ENCODE measurements at regions not wholly inside any gene's neighbourhood (a gene's known extent, or its start where the extent isn't known, plus 50 kb on each side); places are given as distances from the start of the nearest gene placed in this dataset.
"Not testable (repeated sequence)": the region's sequence is repeated elsewhere in the genome, so short reads cannot be mapped to it uniquely, and the experiment has no call there.

DNA sequence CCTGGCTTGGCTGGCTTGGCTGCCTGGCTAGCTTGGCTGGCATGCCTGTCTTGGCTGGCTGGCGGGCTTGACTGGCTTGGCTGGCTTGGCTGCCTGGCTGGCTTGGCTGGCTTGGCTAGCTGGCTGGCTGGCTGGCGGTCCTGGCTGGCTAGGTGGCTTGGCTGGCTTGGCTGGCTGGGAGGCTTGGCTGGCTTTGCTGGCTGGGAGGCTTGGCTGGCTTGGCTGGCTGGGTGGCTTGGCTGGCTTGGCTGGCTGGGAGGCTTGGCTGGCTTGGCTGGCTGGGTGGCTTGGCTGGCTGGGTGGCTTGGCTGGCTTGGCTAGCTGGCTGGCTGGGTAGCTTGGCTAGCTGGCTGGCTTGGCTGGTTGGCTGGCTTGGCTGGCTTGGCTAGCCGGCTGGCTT, 2824.5 kb downstream of the RPIA start:
- H3K4me3 ChIP-seq (ENCODE audit: low read length); DNase-seq (ENCODE audit: low read depth): not testable (repeated sequence)

DNA sequence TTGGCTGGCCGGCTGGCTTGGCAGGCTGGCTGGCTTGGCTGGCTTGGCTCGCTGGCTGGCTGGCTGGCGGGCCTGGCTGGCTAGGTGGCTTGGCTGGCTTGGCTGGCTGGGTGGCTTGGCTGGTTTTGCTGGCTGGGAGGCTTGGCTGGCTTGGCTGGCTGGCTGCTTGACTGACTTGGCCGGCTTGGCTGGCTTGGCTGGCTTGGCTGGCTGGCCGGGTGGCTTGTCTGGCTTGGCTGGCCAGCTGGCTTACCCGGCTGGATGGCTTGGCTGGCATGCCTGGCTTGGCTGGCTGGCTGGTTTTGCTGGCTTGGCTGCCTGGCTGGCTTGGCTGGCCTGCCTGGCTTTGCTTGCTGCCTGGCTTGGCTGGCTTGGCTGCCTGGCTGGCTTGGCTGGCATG, 2825.2 kb downstream of the RPIA start:
- DNase-seq (ENCODE audit: low read depth); H3K4me3 ChIP-seq (ENCODE audit: low read length): not testable (repeated sequence)

- DNase-seq (ENCODE audit: low read depth) = not testable (repeated sequence)
Measured at GRCh38 chr2:91517846-91518245, 2826.4 kb downstream of the RPIA start.

GRCh38 chr2:91518361-91518981, 2827.0 kb downstream of the RPIA start:
- H3K4me3 ChIP-seq (ENCODE audit: low read length); DNase-seq (ENCODE audit: low read depth): not testable (repeated sequence)

More at GRCh38 chr2:91517846-91518245, 2826.4 kb downstream of the RPIA start:
- H3K4me3 ChIP-seq (ENCODE audit: low read length) = not testable (repeated sequence)

GRCh38 chr2:91519359-91519758, 2827.9 kb downstream of the RPIA start:
- DNase-seq (ENCODE audit: low read depth); H3K4me3 ChIP-seq (ENCODE audit: low read length): not testable (repeated sequence)

- H3K4me3 ChIP-seq (ENCODE audit: low read length); DNase-seq (ENCODE audit: low read depth): not testable (repeated sequence)
Measured at GRCh38 chr2:91519914-91520313, 2828.4 kb downstream of the RPIA start.

GRCh38 chr2:91520523-91520922, 2829.1 kb downstream of the RPIA start:
- DNase-seq (ENCODE audit: low read depth); H3K4me3 ChIP-seq (ENCODE audit: low read length): not testable (repeated sequence)

DNA sequence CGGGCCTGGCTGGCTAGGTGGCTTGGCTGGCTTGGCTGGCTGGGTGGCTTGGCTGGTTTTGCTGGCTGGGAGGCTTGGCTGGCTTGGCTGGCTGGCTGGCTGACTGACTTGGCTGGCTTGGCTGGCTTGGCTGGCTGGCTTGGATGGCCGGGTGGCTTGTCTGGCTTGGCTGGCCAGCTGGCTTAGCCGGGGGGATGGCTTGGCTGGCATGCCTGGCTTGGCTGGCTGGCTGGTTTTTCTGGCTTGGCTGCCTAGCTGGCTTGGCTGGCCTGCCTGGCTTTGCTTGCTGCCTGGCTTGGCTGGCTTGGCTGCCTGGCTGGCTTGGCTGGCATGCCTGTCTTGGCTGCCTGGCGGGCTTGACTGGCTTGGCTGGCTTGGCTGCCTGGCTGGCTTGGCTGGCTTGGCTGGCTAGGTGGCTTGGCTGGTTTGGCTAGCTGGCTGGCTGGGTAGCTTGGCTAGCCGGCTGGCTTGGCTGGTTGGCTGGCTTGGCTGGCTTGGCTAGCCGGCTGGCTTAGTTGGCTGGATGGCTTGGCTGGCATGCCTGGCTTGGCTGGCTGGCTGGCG, 2829.6 kb downstream of the RPIA start:
- DNase-seq (ENCODE audit: low read depth) = not testable (repeated sequence)

DNA sequence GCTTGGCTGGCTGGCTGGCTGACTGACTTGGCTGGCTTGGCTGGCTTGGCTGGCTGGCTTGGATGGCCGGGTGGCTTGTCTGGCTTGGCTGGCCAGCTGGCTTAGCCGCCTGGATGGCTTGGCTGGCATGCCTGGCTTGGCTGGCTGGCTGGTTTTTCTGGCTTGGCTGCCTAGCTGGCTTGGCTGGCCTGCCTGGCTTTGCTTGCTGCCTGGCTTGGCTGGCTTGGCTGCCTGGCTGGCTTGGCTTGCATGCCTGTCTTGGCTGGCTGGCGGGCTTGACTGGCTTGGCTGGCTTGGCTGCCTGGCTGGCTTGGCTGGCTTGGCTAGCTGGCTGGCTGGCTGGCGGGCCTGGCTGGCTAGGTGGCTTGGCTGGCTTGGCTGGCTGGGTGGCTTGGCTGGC, 2830.5 kb downstream of the RPIA start:
- not testable (repeated sequence) for H3K4me3 ChIP-seq (ENCODE audit: low read length); DNase-seq (ENCODE audit: low read depth)

More for the DNA sequence above, 2829.6 kb downstream of the RPIA start:
- H3K4me3 ChIP-seq (ENCODE audit: low read length) = not testable (repeated sequence)

DNA sequence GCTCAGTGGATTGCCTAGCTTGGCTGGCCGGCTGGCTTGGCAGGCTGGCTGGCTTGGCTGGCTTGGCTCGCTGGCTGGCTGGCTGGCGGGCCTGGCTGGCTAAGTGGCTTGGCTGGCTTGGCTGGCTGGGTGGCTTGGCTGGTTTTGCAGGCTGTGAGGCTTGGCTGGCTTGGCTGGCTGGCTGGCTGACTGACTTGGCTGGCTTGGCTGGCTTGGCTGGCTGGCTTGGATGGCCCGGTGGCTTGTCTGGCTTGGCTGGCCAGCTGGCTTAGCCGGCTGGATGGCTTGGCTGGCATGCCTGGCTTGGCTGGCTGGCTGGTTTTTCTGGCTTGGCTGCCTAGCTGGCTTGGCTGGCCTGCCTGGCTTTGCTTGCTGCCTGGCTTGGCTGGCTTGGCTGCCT, 2831.4 kb downstream of the RPIA start:
- H3K4me3 ChIP-seq (ENCODE audit: low read length); DNase-seq (ENCODE audit: low read depth): not testable (repeated sequence)

GRCh38 chr2:91523751-91524150, 2832.3 kb downstream of the RPIA start:
- not testable (repeated sequence) for H3K4me3 ChIP-seq (ENCODE audit: low read length)

GRCh38 chr2:91525587-91525986, 2834.1 kb downstream of the RPIA start:
- H3K4me3 ChIP-seq (ENCODE audit: low read length); DNase-seq (ENCODE audit: low read depth): not testable (repeated sequence)

More at GRCh38 chr2:91523751-91524150, 2832.3 kb downstream of the RPIA start:
- not testable (repeated sequence) for DNase-seq (ENCODE audit: low read depth)

- DNase-seq (ENCODE audit: low read depth); H3K4me3 ChIP-seq (ENCODE audit: low read length): not testable (repeated sequence)
Measured at GRCh38 chr2:91526083-91526482, 2834.6 kb downstream of the RPIA start.

GRCh38 chr2:91527056-91527455, 2835.6 kb downstream of the RPIA start:
- H3K4me3 ChIP-seq (ENCODE audit: low read length); DNase-seq (ENCODE audit: low read depth): not testable (repeated sequence)

- not testable (repeated sequence) for H3K4me3 ChIP-seq (ENCODE audit: low read length); DNase-seq (ENCODE audit: low read depth)
Measured at GRCh38 chr2:91527491-91528031, 2836.1 kb downstream of the RPIA start.

DNA sequence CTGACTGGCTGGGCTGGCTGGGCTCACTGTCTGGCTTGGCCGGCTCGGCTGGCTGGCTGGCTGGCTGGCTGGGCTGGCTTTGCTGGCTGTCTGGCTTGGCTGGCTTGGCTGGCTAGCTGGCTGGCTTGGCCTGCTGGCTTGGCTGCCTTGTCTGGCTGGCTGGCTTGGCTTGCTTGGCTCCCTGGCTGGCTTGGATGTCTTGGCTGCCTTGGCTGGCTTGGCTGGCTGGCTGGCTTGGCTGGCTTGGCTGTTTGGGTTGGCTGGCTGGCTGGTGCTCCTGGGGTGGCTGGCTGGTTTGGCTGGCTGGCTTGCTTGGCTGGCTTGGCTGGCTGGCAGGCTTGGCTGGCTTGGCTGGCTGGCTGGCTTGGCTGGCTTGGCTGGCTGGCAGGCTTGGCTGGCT, 2836.9 kb downstream of the RPIA start:
- DNase-seq (ENCODE audit: low read depth); H3K4me3 ChIP-seq (ENCODE audit: low read length): not testable (repeated sequence)

DNA sequence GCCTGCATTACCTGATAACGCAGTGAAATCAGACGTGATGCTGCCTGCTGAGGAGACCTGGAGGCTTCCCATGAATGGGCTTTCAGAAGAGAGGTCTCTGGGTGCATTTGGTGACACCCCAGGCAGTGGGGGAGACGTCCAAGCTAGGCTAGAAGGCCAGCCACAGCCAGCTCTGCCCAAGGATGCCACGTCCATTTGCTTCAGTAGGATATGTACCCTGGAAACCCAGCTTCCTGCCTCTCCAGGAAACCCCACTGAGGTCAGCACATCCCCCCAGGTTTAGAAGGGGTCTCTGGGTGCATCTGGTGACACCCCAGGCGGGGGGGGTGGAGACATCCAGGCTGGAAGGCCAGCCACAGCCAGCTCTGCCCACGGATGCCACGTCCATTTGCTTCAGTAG, 2844.6 kb downstream of the RPIA start:
- not testable (repeated sequence) for H3K4me3 ChIP-seq (ENCODE audit: low read length); DNase-seq (ENCODE audit: low read depth)

DNA sequence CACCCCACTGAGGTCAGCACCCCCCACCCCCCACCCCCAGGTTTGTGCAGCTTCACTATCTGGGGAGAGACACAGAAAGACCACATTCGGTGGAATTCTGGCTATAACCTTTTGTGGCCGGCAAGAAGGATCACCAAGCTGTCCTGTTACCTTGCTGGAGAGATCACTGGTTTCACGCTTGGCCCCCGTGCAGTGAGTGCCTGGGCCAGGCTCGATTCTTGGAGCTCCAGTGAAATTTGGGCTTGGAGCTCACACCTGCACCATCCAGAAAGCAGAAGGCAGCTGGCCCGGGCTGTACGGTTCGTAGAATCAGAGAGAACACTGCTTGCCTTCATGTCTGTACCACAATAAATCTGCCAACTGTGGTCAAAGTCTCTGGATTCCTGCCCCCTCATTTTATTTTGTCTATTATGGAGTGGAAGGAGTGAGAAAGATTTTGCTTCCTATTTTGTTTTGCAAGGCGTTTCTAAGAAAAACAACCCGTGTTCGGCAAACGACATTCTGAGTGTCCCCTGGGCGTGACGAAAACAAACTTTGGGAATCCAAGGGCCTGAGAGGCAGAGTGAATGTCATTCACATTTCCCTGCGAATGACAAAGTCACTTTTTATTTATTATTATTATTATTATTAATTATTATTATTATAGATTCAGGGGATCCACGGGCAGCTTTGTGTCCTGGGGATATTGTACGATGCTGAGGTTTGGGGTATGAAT, 2845.2 kb downstream of the RPIA start:
- H3K4me3 ChIP-seq (ENCODE audit: low read length); DNase-seq (ENCODE audit: low read depth): not testable (repeated sequence)

DNA sequence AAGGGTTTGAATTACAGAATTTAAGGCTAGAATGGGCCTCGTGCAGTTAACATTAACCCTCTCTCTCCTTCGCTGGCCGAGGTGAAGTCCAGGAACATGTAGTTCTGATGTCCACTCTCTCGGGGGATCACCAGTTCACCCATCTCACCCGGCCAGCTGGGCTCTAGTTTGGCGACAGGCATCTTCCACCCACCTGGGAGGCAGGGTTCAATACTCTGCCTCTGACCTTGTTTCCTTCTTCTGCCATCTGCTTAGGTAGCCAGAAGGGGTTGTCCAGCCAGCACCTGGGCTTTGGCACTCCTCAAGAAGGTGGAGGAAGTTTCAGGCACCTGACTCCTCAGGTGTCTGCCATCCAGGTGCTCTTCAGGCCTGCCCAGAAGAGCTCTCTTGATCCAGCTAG, 2857.8 kb downstream of the RPIA start:
- not testable (repeated sequence) for DNase-seq (ENCODE audit: low read depth)

DNA sequence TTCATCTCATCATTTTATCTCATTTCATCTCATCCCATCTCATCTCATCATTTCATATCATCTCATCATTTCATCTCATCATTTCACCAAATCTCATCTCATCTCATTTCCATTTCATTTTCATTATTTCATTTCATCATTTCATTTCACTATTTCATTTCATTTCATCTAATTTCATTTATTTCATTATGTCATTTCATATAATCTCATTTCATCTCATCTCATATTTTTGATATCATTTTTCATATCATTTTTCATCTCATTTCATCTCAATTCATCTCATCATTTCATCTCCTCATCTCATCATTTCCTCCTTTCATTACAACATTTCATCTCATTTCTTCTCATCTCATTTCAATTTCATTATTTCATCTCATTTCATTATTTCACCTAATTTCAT, 2866.8 kb downstream of the RPIA start:
- not testable (repeated sequence) for DNase-seq (ENCODE audit: low read depth); H3K4me3 ChIP-seq (ENCODE audit: low read length)

More for the DNA sequence above, 2857.8 kb downstream of the RPIA start:
- H3K4me3 ChIP-seq (ENCODE audit: low read length) = not testable (repeated sequence)
